ENCODE measurements at regions not wholly inside any gene's neighbourhood (a gene's known extent, or its start where the extent isn't known, plus 50 kb on each side); places are given as distances from the start of the nearest gene placed in this dataset.

GRCh38 chr6:105807905-105808304, 278.2 kb upstream of the PRDM1 start:
- no peak for DNase-seq

GRCh38 chr6:105806486-105806920, 279.6 kb upstream of the PRDM1 start:
- no peak for DNase-seq

GRCh38 chr6:105805501-105806023, 280.6 kb upstream of the PRDM1 start:
- no peak for DNase-seq

GRCh38 chr6:105804424-105804823, 281.7 kb upstream of the PRDM1 start:
- DNase-seq = no peak

- DNase-seq = no peak
Observed at GRCh38 chr6:105804000-105804399, 282.1 kb upstream of the PRDM1 start.

- no peak for DNase-seq
Observed at GRCh38 chr6:105803442-105803841, 282.7 kb upstream of the PRDM1 start.

GRCh38 chr6:105802703-105803102, 283.4 kb upstream of the PRDM1 start:
- no peak for DNase-seq

GRCh38 chr6:105800871-105801270, 285.3 kb upstream of the PRDM1 start:
- DNase-seq = no peak

- no peak for DNase-seq
Observed at GRCh38 chr6:105800398-105800797, 285.7 kb upstream of the PRDM1 start.

GRCh38 chr6:105799056-105799455, 287.1 kb upstream of the PRDM1 start:
- no peak for DNase-seq

GRCh38 chr6:105797983-105798453, 288.1 kb upstream of the PRDM1 start:
- DNase-seq = no peak

GRCh38 chr6:105797286-105797979, 288.7 kb upstream of the PRDM1 start:
- no peak for DNase-seq

- no peak for DNase-seq
Observed at GRCh38 chr6:105795913-105796517, 290.1 kb upstream of the PRDM1 start.

GRCh38 chr6:105795366-105795765, 290.8 kb upstream of the PRDM1 start:
- no peak for DNase-seq

GRCh38 chr6:105794870-105795269, 291.3 kb upstream of the PRDM1 start:
- DNase-seq = no peak

- DNase-seq = no peak
Observed at GRCh38 chr6:105794239-105794638, 291.9 kb upstream of the PRDM1 start.

- peak; percentile 72 for DNase-seq
Observed at GRCh38 chr6:105793130-105793529, 293.0 kb upstream of the PRDM1 start.

- no peak for DNase-seq
Observed at GRCh38 chr6:105791583-105792318, 294.4 kb upstream of the PRDM1 start.

GRCh38 chr6:105791179-105791578, 295.0 kb upstream of the PRDM1 start:
- DNase-seq = no peak

- no peak for DNase-seq
Observed at GRCh38 chr6:105790635-105791034, 295.5 kb upstream of the PRDM1 start.

- no peak for DNase-seq
Observed at GRCh38 chr6:105789935-105790334, 296.2 kb upstream of the PRDM1 start.

- DNase-seq = no peak
Observed at GRCh38 chr6:105787747-105788146, 298.4 kb upstream of the PRDM1 start.

- no peak for DNase-seq
Observed at GRCh38 chr6:105786890-105787655, 299.1 kb upstream of the PRDM1 start.

Measured in hematopoietic multipotent progenitor cell treated with erythropoietin and hydrocortisone succinate and interleukin-3 and kit ligand, for 6 days (in vitro differentiated cells).